Activated CD4-positive, alpha-beta memory T cell treated with anti-CD3 and anti-CD28 coated beads, Interleukin-2, amount 10 ng/mL, durations not matched to agents 7 days and 5 days (primary cell): ENCODE measurements at regions not wholly inside any gene's neighbourhood (a gene's known extent, or its start where the extent isn't known, plus 50 kb on each side); places are given as distances from the start of the nearest gene placed in this dataset.
"Not testable (repeated sequence)": the region's sequence is repeated elsewhere in the genome, so short reads cannot be mapped to it uniquely, and the experiment has no call there.

ENCODE experiments used
- CTCF ChIA-PET: fragments of 350-600 bp; sonication (Branson Sonifier 250); formaldehyde crosslinking; loops from one replicate; lab custom pipeline; 2021; ENCODE audit warnings: antibody characterized with exemption, inconsistent platforms; lab: Charles Lee
- POLR2A ChIA-PET: fragments of 350-600 bp; sonication (Branson Sonifier 250); formaldehyde crosslinking; loops from one replicate; lab custom pipeline; 2021; ENCODE audit warnings: antibody characterized with exemption; lab: Charles Lee
- DNase-seq: peaks from one replicate; pipeline ENCODE4 v3.0.0-alpha.2; 2020
- H3K27ac Mint-ChIP-seq: one replicate; pipeline ENCODE4 v1.8.0; 2021; ENCODE audit warnings: mild to moderate bottlenecking, mixed read lengths
- H3K27me3 Mint-ChIP-seq: one replicate; pipeline ENCODE4 v1.8.0; 2021; ENCODE audit warnings: mixed read lengths
- H3K36me3 Mint-ChIP-seq: one replicate; pipeline ENCODE4 v1.8.0; 2021; ENCODE audit warnings: low read depth, mixed read lengths
- H3K4me1 Mint-ChIP-seq: one replicate; pipeline ENCODE4 v1.8.0; 2021; ENCODE audit warnings: mixed read lengths
- H3K4me3 Mint-ChIP-seq: one replicate; pipeline ENCODE4 v1.8.0; 2021; ENCODE audit warnings: mild to moderate bottlenecking, mixed read lengths
- H3K9me3 Mint-ChIP-seq: one replicate; pipeline ENCODE4 v1.8.0; 2021; ENCODE audit warnings: mixed read lengths

DNA sequence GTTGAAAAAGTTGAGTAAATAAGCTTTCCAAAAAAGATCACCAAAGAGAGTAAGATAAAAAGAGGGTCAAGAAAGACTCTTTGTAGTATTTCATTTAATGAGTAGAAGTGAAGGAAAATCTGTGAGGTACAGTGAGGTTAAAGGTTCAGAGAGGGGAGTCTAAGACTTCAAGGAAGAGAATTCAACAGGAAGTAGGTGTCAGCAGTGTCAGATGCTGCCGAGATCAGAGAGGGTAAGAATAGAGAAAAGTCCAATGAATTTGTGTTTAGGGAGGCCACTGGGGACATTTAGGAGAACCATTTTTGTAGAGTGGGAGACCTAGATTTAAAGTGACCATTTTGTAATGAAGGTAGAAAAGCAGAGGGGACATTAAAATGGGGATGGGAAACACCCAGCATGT, 71.6 kb upstream of the KRAS start:
- ChIA-PET CTCF (no interaction called here), POLR2A (no interaction called here)
- no peak for DNase-seq
- peak overlapping the region; percentile 65 for H3K27ac Mint-ChIP-seq
- peaks cover 44% of the 10 kb centered on the region for H3K4me1 Mint-ChIP-seq
- H3K4me3 Mint-ChIP-seq: peak overlapping the region; percentile 62
- peaks cover 4% of the 10 kb centered on the region for H3K27me3 Mint-ChIP-seq
- peaks cover 2% of the 10 kb centered on the region for H3K36me3 Mint-ChIP-seq
- H3K9me3 Mint-ChIP-seq: no peaks in the 10 kb centered on the region

DNA sequence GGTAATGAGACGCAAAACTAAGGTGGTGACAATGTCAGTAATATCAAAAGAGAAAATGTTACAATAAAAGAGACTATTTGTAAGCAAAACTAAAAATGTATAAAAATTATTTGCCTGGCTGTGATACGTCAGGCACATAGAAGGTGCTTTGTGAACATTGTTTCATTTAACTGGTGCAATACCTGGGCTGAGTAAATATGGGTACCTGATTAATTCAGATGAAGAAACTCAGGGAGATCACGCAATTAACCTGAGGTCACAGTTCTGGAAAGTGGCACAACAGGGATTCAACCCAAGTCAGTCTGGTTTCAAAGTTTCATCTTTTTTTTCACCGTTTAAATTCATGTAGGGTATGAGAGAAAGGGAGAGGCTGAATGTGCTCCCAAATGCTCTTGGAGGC, 71.0 kb upstream of the KRAS start:
- Mint-ChIP-seq H3K4me3 (no peak overlapping the region), H3K9me3 (no peaks in the 10 kb centered on the region), H3K36me3 (peaks cover 2% of the 10 kb centered on the region), H3K27me3 (peaks cover 4% of the 10 kb centered on the region), H3K4me1 (peaks cover 44% of the 10 kb centered on the region), H3K27ac (no peak overlapping the region)
- ChIA-PET POLR2A (no interaction called here), CTCF (interaction anchor here (1.7 kb wide), 1 partner anchor 66 kb away, joined by 4 read pairs; no protein-coding TSS in a partner anchor)
- no peak for DNase-seq

DNA sequence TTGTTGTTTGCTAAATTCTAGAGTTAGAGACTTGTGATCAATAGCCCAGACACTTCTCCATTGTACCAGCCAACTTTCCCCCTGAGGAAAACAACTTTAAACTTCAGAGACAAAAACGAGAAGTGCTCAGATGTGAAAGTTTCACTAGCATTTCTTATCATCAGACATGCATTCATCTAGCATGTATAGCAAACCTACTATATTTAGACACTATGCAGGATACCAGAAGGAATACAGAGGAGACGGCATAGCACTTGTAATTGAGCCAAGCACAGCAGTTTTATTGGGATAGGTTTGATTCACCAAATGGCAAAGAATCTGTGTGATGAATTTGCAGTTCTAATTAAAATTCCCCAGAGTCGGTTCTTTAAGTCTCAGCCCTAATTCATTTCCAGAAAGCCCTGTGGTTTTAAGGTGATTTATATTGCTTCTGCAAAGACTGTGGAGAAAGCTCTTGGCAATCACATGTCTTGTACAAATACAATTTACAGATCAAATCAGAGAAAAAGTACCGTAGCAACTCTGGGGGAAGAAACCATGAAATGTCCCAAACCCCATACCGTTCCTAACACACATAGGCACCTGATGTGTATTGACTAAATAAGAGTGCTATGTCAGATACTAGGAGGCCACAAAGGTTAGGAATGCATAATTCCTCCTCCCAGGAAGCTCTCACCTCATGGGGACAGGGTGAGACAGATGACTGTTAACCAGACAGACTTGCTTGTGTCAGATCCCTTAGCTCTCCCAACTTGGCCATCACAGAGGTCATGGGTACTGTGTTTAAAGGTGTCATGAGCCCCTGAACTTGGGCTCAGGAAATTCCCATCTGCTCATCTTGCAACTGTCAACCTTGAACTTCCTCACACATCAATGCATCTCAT, 69.6 kb upstream of the KRAS start:
- no peak overlapping the region for H3K27ac Mint-ChIP-seq
- H3K9me3 Mint-ChIP-seq: no peaks in the 10 kb centered on the region
- peaks cover 44% of the 10 kb centered on the region for H3K4me1 Mint-ChIP-seq
- CTCF ChIA-PET: interaction anchor here (1.7 kb wide), 1 partner anchor 67 kb away, joined by 4 read pairs; no protein-coding TSS in a partner anchor
- DNase-seq: no peak
- POLR2A ChIA-PET: no interaction called here
- H3K27me3 Mint-ChIP-seq: peaks cover 4% of the 10 kb centered on the region
- no peak overlapping the region for H3K4me3 Mint-ChIP-seq
- H3K36me3 Mint-ChIP-seq: peaks cover 2% of the 10 kb centered on the region

DNA sequence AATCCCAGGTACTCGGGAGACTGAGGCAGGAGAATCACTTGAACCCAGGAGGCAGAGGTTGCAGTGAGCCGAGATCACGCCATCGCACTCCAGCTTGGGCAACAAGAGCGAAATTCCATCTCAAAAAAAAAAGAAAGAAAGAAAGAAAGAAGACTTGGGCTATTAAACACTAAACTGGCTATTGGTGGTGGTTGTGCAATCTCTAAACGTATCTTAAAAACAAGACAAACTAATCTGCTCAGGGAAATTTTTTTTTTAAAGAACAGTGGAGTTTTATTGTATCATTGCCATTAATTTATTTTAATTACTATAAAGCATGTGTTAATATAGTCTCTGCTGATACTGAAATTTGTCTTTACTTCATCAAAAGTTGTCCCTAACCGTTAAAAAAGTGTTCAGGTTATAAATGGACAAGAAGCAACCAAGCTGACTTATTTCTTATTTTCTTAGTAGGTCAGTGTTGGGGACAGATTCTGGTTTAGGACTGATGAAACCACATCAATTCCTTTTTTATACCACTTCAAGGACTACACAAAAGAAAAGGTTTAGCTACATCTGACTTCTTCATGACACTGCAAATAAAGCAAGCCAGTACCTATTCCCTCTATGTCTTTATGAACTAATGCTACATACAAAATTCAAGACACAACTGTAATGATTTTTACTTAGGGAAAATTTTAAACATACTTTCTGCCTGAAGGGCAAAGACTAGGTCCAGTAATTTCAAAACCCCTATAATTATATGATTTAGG, 68.7 kb upstream of the KRAS start:
- no peak for DNase-seq
- ChIA-PET CTCF (no interaction called here), POLR2A (no interaction called here)
- no peaks in the 10 kb centered on the region for H3K9me3 Mint-ChIP-seq
- H3K27me3 Mint-ChIP-seq: peaks cover 6% of the 10 kb centered on the region
- H3K36me3 Mint-ChIP-seq: peaks cover 2% of the 10 kb centered on the region
- H3K4me3 Mint-ChIP-seq: no peak overlapping the region
- no peak overlapping the region for H3K27ac Mint-ChIP-seq
- peaks cover 44% of the 10 kb centered on the region for H3K4me1 Mint-ChIP-seq

DNA sequence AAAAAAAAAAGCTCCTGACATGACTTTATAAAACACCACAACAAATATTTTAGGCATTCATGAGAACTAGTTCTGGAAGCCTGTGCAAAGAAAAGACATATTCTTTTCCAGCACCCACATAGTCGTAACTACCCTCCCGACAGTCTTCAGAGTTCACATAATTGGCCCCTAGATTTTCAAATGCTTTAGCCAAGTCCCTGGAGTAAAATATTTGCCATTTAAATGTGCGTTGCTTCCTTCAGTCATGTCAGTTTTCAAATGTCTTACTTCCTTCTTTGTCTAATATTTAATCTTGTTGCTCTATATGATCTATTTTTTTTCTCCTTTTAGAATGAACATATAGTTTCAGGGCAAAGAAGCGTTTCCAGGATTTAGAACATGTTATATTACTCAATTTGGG, 66.8 kb upstream of the KRAS start:
- Mint-ChIP-seq H3K27ac (no peak overlapping the region), H3K4me1 (peaks cover 27% of the 10 kb centered on the region), H3K27me3 (peaks cover 6% of the 10 kb centered on the region), H3K9me3 (no peaks in the 10 kb centered on the region), H3K4me3 (no peak overlapping the region), H3K36me3 (peaks cover 2% of the 10 kb centered on the region)
- ChIA-PET POLR2A (no interaction called here), CTCF (no interaction called here)
- no peak for DNase-seq

DNA sequence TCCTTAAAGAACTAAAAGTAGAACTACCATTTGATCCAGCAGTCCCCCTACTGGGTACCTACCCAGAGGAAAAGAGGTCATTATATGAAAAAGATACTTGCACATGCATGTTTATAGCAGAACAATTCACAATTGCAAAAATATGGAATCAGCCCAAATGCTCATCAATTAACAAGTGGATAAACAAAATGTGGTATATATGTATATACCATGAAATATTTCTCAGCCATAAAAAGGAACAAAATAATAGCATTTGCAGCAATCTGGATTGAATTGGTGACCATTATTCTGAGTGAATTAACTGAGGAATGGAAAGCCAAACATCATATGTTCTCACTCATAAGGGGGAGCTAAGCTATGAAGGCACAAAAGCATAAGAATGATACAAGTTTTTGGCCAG, 64.7 kb upstream of the KRAS start:
- Mint-ChIP-seq H3K27me3 (peaks cover 2% of the 10 kb centered on the region), H3K27ac (no peak overlapping the region), H3K4me1 (peaks cover 5% of the 10 kb centered on the region), H3K4me3 (no peak overlapping the region), H3K9me3 (no peaks in the 10 kb centered on the region), H3K36me3 (no peaks in the 10 kb centered on the region)
- POLR2A ChIA-PET: no interaction called here
- CTCF ChIA-PET: no interaction called here
- DNase-seq: no peak

DNA sequence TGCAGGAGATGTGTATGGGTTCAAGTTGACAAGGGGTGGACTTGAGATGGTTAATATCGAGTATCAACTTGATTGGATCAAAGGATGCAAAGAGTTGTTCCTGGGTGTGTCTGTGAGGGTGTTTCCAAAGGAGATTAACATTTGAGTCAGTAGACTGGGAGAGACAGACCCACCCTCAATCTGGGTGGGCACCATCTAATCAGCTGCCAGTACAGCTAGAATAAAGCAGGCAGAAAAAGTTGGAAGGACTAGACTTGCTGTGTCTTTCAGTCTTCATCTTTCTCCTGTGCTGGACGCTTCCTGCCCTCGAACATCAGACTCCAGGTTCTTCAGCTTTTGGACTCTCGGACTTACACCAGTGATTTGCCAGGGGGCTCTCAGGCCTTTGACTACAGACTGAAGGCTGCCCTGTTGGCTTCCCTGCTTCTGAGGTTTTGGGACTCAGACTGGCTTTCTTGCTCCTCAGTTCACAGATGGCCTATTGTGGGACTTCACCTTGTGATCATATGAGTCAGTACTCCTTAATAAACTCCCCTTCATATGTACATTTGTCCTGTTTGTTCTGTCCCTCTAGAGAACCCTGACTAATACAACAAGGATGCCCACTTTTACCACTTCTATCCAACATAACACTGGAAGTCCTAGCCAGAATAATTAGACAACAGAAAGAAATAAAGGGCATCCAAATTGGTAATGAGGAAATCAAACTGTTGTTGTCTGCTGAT, 62.7 kb upstream of the KRAS start:
- POLR2A ChIA-PET, H3K4me3 Mint-ChIP-seq, H3K4me1 Mint-ChIP-seq, H3K36me3 Mint-ChIP-seq, CTCF ChIA-PET, H3K27me3 Mint-ChIP-seq, H3K9me3 Mint-ChIP-seq, H3K27ac Mint-ChIP-seq, DNase-seq: not testable (repeated sequence)

DNA sequence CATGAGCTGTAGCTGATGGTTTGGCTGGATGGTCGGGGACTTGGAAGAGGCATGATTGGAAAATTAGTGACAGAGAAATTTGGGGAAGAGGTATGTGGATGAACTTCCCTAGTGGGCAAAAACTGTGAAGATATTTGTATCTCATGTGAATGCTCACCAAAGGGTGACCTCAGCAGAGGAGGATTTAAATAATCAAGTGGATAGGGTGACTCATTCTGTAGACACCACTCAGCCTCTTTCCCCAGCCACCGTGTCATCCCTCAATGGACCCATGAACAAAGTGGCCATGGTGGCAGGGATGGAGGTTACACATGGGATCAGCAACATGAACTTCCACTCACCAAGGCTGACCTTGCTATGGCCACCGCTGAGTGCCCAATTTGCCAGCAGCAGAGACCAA, 60.8 kb upstream of the KRAS start:
- no peak overlapping the region for H3K27ac Mint-ChIP-seq

DNA sequence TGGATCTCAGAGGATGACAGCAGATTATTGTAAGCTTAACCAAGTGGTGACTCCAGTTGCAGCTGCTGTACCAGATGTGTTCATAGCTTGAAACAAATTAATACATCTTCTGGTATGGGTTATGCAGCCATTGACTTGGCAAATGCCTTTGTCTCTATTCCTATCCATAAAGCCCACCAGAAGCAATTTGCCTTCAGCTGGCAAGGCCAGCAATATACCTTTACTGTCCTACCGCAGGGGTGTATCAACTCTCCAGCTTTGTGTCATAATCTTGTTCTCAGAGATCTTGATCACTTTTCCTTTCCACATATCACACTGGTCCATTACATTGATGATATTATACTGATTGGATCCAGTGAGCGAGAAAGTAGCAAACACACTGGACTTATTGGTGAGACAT, 59.3 kb upstream of the KRAS start:
- H3K4me3 Mint-ChIP-seq, H3K9me3 Mint-ChIP-seq, H3K36me3 Mint-ChIP-seq, DNase-seq, H3K27ac Mint-ChIP-seq, POLR2A ChIA-PET, CTCF ChIA-PET, H3K4me1 Mint-ChIP-seq: not testable (repeated sequence)
- H3K27me3 Mint-ChIP-seq: peaks cover 13% of the 10 kb centered on the region

More for the DNA sequence above, 60.8 kb upstream of the KRAS start:
- H3K4me1 Mint-ChIP-seq: no peaks in the 10 kb centered on the region
- DNase-seq: no peak
- H3K4me3 Mint-ChIP-seq: no peak overlapping the region
- peaks cover 6% of the 10 kb centered on the region for H3K27me3 Mint-ChIP-seq
- ChIA-PET POLR2A (no interaction called here), CTCF (no interaction called here)
- no peaks in the 10 kb centered on the region for H3K36me3 Mint-ChIP-seq
- H3K9me3 Mint-ChIP-seq: peaks cover 1% of the 10 kb centered on the region

DNA sequence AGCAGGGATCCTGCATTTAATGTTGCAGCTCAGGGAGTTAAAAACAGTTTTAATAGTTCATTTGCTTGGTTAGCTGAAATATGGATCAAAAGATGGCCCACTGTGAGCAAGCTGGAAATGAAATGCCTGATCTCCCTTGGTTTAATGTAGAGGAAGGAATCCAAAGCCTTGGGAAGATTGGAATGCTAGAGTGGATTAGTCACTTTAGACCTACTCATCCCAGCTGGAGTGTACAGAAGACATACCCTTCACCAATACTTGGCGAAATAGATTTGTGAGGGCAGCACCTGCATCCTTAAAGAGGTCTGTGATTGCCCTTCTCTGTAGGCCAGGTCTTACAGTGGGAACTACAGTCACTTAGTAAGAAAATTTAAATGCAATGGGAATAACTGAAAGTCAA, 58.0 kb upstream of the KRAS start:
- no peak for DNase-seq
- POLR2A ChIA-PET: no interaction called here
- Mint-ChIP-seq H3K9me3 (peaks cover 1% of the 10 kb centered on the region), H3K4me3 (no peak overlapping the region), H3K27me3 (peaks cover 17% of the 10 kb centered on the region), H3K27ac (no peak overlapping the region), H3K36me3 (no peaks in the 10 kb centered on the region), H3K4me1 (no peaks in the 10 kb centered on the region)
- CTCF ChIA-PET: no interaction called here

DNA sequence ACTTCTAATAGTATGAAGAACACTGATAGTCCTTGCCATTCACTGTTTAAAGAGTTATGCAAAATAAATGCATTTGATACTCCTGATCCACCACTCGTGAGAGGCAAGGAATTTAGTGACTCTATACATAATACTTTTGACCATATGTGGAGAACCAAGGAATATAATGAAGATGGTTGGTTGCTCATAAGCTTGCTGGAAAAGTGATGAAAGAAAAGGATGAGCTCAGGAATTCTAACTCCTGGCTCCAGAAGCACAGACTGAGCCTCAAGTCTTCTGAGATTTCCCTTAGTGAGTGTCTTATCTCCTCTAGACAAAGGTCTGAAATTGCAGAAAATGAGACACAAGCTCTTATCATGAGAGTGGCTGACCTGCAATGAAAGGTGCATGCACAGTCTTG, 57.1 kb upstream of the KRAS start:
- H3K4me3 Mint-ChIP-seq: no peak overlapping the region
- CTCF ChIA-PET: no interaction called here
- no peaks in the 10 kb centered on the region for H3K4me1 Mint-ChIP-seq
- POLR2A ChIA-PET: no interaction called here
- DNase-seq: no peak
- H3K27ac Mint-ChIP-seq: no peak overlapping the region
- H3K9me3 Mint-ChIP-seq: peaks cover 1% of the 10 kb centered on the region
- no peaks in the 10 kb centered on the region for H3K36me3 Mint-ChIP-seq
- peaks cover 17% of the 10 kb centered on the region for H3K27me3 Mint-ChIP-seq

DNA sequence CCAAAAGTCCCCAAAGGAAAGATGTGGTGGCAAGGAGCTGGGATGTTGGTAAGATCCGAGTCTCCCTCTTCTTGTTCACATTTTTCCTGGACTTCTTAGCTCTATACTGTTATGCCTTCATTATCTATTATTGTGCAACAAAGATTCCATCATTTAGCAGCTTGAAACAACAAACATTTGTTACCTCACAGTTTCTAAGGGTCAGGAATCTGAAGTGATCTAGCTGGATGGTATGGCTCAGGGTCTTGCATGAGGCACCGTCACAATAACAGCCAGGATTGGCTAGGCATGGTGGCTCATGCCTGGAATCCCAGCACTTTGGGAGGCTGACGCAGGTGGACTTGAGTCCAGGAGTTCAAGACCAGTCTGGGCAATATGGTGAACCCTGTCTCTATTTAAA, 51.1 kb upstream of the KRAS start:
- no peak for DNase-seq
- Mint-ChIP-seq H3K27me3 (peaks cover 17% of the 10 kb centered on the region), H3K9me3 (no peaks in the 10 kb centered on the region), H3K36me3 (no peaks in the 10 kb centered on the region), H3K4me3 (no peak overlapping the region), H3K27ac (no peak overlapping the region), H3K4me1 (no peaks in the 10 kb centered on the region)
- ChIA-PET CTCF (no interaction called here), POLR2A (no interaction called here)
